HepG2 (cell line): ENCODE measurements at regions not wholly inside any gene's neighbourhood (a gene's known extent, or its start where the extent isn't known, plus 50 kb on each side); places are given as distances from the start of the nearest gene placed in this dataset.

Experiments used
- ATAC-seq: fragments of 200-7000 bp; cut with Tn5 transposase; 3 replicates; pipeline ENCODE4 v1.9.1; 2020; ENCODE audit warnings: mild to moderate bottlenecking, moderate library complexity
- BruUV-seq: library from RNA; stranded (reverse); fragments of 400-500 nt; replicated peaks from 2 replicates; lab custom pipeline; 2021; lab: Mats Ljungman, UMichigan
- CTCF ChIA-PET: fragments of 300-600 bp; formaldehyde crosslinking; extraction: SDS; loops from one replicate; lab custom pipeline; 2021; ENCODE audit warnings: low total read pairs, inconsistent platforms, low intra/inter-chr PET ratio; lab: Yijun Ruan, JAX
- POLR2A ChIA-PET: fragments of 350-600 bp; sonication (Branson Sonifier 250); formaldehyde crosslinking; loops from one replicate; lab custom pipeline; 2020; ENCODE audit warnings: antibody characterized with exemption, inconsistent platforms; lab: Yijun Ruan, JAX
- DNase-seq: peaks from one replicate; pipeline ENCODE4 v3.0.0-alpha.2; 2015; ENCODE audit warnings: low spot score
- FAIRE-seq: peaks from 3 replicates; lab custom pipeline; 2011; peaks lifted over from hg19 to GRCh38; lab: Jason Lieb, UNC
- H2AFZ ChIP-seq: one replicate; pipeline ENCODE4 v1.6.1; 2011; ENCODE audit warnings: low read length, inconsistent platforms
- H3K27ac ChIP-seq: fragments of 300-600 bp; 3 replicates; pipeline ENCODE4 v1.8.0; 2011; ENCODE audit warnings: mixed run types, mild to moderate bottlenecking, mixed read lengths, low read length, inconsistent platforms; ENCODE audit not compliant: insufficient read depth; ENCODE audit errors: extremely low read length
- H3K27me3 ChIP-seq, 2 experiments: fragments of 200-600 bp in 1 of 2; 2 replicates in 1 of 2; 3 replicates in 1 of 2; pipeline versions ENCODE4 v1.6.0 to v1.8.0; 2011; ENCODE audit warnings: low read length in 2 of 2, mild to moderate bottlenecking in 2 of 2, moderate library complexity in 2 of 2, inconsistent platforms in 1 of 2; ENCODE audit not compliant: insufficient read depth in 2 of 2, control insufficient read depth in 1 of 2
- H3K36me3 ChIP-seq, 2 experiments: fragments of 200-600 bp in 1 of 2; replicated peaks in 1 of 2; 2 replicates in 1 of 2; 3 replicates in 1 of 2; pipeline versions ENCODE4 v1.5.1 to v1.8.0; 2011; ENCODE audit warnings: low read length in 2 of 2, inconsistent platforms in 1 of 2; ENCODE audit not compliant: insufficient read depth in 2 of 2, control insufficient read depth in 1 of 2
- H3K4me1 ChIP-seq: 2 replicates; pipeline ENCODE4 v1.5.1; 2012; ENCODE audit warnings: low read length, inconsistent platforms; ENCODE audit not compliant: insufficient read depth
- H3K4me2 ChIP-seq: 2 replicates; pipeline ENCODE4 v1.6.0; 2011; ENCODE audit warnings: low read depth, low read length, inconsistent platforms
- H3K4me3 ChIP-seq, 3 experiments: fragments of 200-600 bp in 1 of 3; sonication (generic), shearing (Covaris generic) in 1 of 3; replicated peaks in 1 of 3; 2 replicates each; pipeline ENCODE4 v1.5.1; 2011 to 2016; ENCODE audit warnings: low read length in 3 of 3, inconsistent platforms in 2 of 3, low read depth in 2 of 3, mild to moderate bottlenecking in 2 of 3, control low read depth in 1 of 3, mixed read lengths in 1 of 3; ENCODE audit not compliant: insufficient read depth in 1 of 3
- H3K79me2 ChIP-seq: one replicate; pipeline ENCODE4 v1.6.1; 2011; ENCODE audit warnings: low read length, inconsistent platforms; ENCODE audit not compliant: insufficient read depth
- H3K9ac ChIP-seq: 2 replicates; pipeline ENCODE4 v1.6.0; 2011; ENCODE audit warnings: mild to moderate bottlenecking, low read depth, low read length, inconsistent platforms; ENCODE audit not compliant: insufficient read depth
- H3K9me3 ChIP-seq: 2 replicates; pipeline ENCODE4 v1.5.1; 2012; ENCODE audit warnings: mild to moderate bottlenecking, low read length
- H4K20me1 ChIP-seq: 2 replicates; pipeline ENCODE4 v1.6.0; 2011; ENCODE audit warnings: inconsistent platforms, mild to moderate bottlenecking, low read length, moderate library complexity; ENCODE audit not compliant: insufficient read depth
- HNRNPUL1 ChIP-seq: fragments of 200-400 bp; formaldehyde crosslinking; IDR thresholded peaks from 2 replicates; pipeline ENCODE4 v1.6.1; 2017; ENCODE audit warnings: low read depth, mild to moderate bottlenecking, low read length, moderate library complexity
- HOXA5 ChIP-seq: sonication (generic); formaldehyde crosslinking; IDR thresholded peaks from 2 replicates; pipeline ENCODE4 v1.4.0; 2020; ENCODE audit warnings: missing genetic modification reagents
- NFE2 ChIP-seq: sonication (generic); formaldehyde crosslinking; IDR thresholded peaks from 2 replicates; pipeline ENCODE4 v1.4.0; 2020; ENCODE audit warnings: missing genetic modification reagents
- NFE2L1 ChIP-seq: sonication (generic); formaldehyde crosslinking; IDR thresholded peaks from 2 replicates; pipeline ENCODE4 v1.4.0; 2020; ENCODE audit warnings: missing genetic modification reagents, mild to moderate bottlenecking, borderline replicate concordance
- POLR2AphosphoS2 ChIP-seq: IDR thresholded peaks from 2 replicates; pipeline ENCODE4 v1.6.1; 2011; ENCODE audit warnings: low read depth, low read length, improper control_type of control experiment
- SMAD1 ChIP-seq: sonication (generic); formaldehyde crosslinking; IDR thresholded peaks from 2 replicates; pipeline ENCODE4 v1.4.0; 2020; ENCODE audit warnings: missing genetic modification reagents, low read depth, mild to moderate bottlenecking, borderline replicate concordance
- TARDBP ChIP-seq: sonication (generic); formaldehyde crosslinking; IDR thresholded peaks from 2 replicates; pipeline ENCODE4 v1.8.0; 2022; ENCODE audit warnings: mild to moderate bottlenecking, missing genetic modification reagents
- ZBTB37 ChIP-seq: sonication (generic); formaldehyde crosslinking; IDR thresholded peaks from 2 replicates; pipeline ENCODE4 v1.4.0; 2020; ENCODE audit warnings: mild to moderate bottlenecking, missing genetic modification reagents
- ZHX1 ChIP-seq: sonication (generic); formaldehyde crosslinking; IDR thresholded peaks from 2 replicates; pipeline ENCODE4 v1.8.1; 2022; ENCODE audit warnings: low read depth, mild to moderate bottlenecking, missing genetic modification reagents
- ZNF142 ChIP-seq: sonication (generic); formaldehyde crosslinking; IDR thresholded peaks from 2 replicates; pipeline ENCODE4 v1.4.0; 2020; ENCODE audit warnings: missing genetic modification reagents
- ZNF543 ChIP-seq: sonication (generic); formaldehyde crosslinking; IDR thresholded peaks from 2 replicates; pipeline ENCODE4 v1.4.0; 2020; ENCODE audit warnings: mild to moderate bottlenecking, missing genetic modification reagents
- ZNF556 ChIP-seq: sonication (generic); formaldehyde crosslinking; IDR thresholded peaks from 2 replicates; pipeline ENCODE4 v1.4.0; 2020; ENCODE audit warnings: mild to moderate bottlenecking, missing genetic modification reagents, borderline replicate concordance
- ZNF572 ChIP-seq: sonication (generic); formaldehyde crosslinking; IDR thresholded peaks from 2 replicates; pipeline ENCODE4 v1.5.1; 2020; ENCODE audit warnings: mild to moderate bottlenecking, missing genetic modification reagents
- ZNF879 ChIP-seq: sonication (generic); formaldehyde crosslinking; IDR thresholded peaks from 2 replicates; pipeline ENCODE4 v1.8.1; 2023; ENCODE audit warnings: missing genetic modification reagents
- WGBS: methylation state at CpG from one replicate; pipeline ENCODE4 v1.1.6; 2017; ENCODE audit warnings: low lambda C conversion rate; 5-methylcytosine and 5-hydroxymethylcytosine counted together
- in situ Hi-C: cut with HindIII; loops from 2 replicates; pipeline ENCODE4 v1.10.0; 2017; ENCODE audit warnings: low pct_unique_long_range_greater_than_20kb; ENCODE audit not compliant: extremely low pct_ligation_motif_present
- intact Hi-C: fragments of 100-400 bp; cut with micrococcal nuclease; formaldehyde crosslinking; loops from one replicate; pipeline ENCODE4 v1.10.0; 2022; ENCODE audit not compliant: unreplicated experiment

- in situ Hi-C loops: no loop called here
- WGBS: 12% methylated on average over 3 of the region's 3 CpGs
- TF ChIP-seq TARDBP (CRISPR knock-in tag) (no peak), HOXA5 (CRISPR knock-in tag) (no peak), ZNF556 (no peak), NFE2 (no peak), HNRNPUL1 (no peak), ZBTB37 (CRISPR knock-in tag) (no peak), ZNF879 (CRISPR knock-in tag) (no peak), ZNF543 (CRISPR knock-in tag) (no peak), ZNF142 (CRISPR knock-in tag) (no peak), POLR2AphosphoS2 (no peak), NFE2L1 (CRISPR knock-in tag) (no peak), ZHX1 (no peak), ZNF572 (CRISPR knock-in tag) (no peak), SMAD1 (no peak)
Measured at GRCh38 chr4:42308247-42308646, 89.0 kb upstream of the SHISA3 start.

More at GRCh38 chr4:42308247-42308646, 89.0 kb upstream of the SHISA3 start:
- no peaks in the 10 kb centered on the region for H3K4me1 ChIP-seq
- no peak overlapping the region for H3K4me3 ChIP-seq
- H2AFZ ChIP-seq: no peak overlapping the region
- no peaks in the 10 kb centered on the region for H4K20me1 ChIP-seq
- no peak overlapping the region for H3K9ac ChIP-seq
- intact Hi-C loops: no loop called here
- H3K79me2 ChIP-seq: no peaks in the 10 kb centered on the region
- H3K36me3 ChIP-seq: no peaks in the 10 kb centered on the region
- no peak for DNase-seq
- ChIA-PET POLR2A (no interaction called here), CTCF (no interaction called here)
- no peak for FAIRE-seq
- no peaks in the 10 kb centered on the region for H3K9me3 ChIP-seq
- no TSS peak for BruUV-seq
- H3K4me2 ChIP-seq: no peak overlapping the region
- no peak overlapping the region for H3K27ac ChIP-seq
- ATAC-seq: no peak
- H3K27me3 ChIP-seq: peaks cover 0 to 7% of the 10 kb centered on the region in 2 experiments; a peak in 2 of 5 replicates
